HepG2 (cell line): ENCODE measurements at regions not wholly inside any gene's neighbourhood (a gene's known extent, or its start where the extent isn't known, plus 50 kb on each side); places are given as distances from the start of the nearest gene placed in this dataset.
A peak's percentile ranks its signal among the peaks of the same experiment; 100 is the strongest.

ENCODE experiments used
- ATAC-seq: fragments of 200-7000 bp; cut with Tn5 transposase; 3 replicates; pipeline ENCODE4 v1.9.1; 2020; ENCODE audit warnings: mild to moderate bottlenecking, moderate library complexity
- BruUV-seq: library from RNA; stranded (reverse); fragments of 400-500 nt; replicated peaks from 2 replicates; lab custom pipeline; 2021; lab: Mats Ljungman, UMichigan
- CTCF ChIA-PET: fragments of 300-600 bp; formaldehyde crosslinking; extraction: SDS; loops from one replicate; lab custom pipeline; 2021; ENCODE audit warnings: low total read pairs, inconsistent platforms, low intra/inter-chr PET ratio; lab: Yijun Ruan, JAX
- POLR2A ChIA-PET: fragments of 350-600 bp; sonication (Branson Sonifier 250); formaldehyde crosslinking; loops from one replicate; lab custom pipeline; 2020; ENCODE audit warnings: antibody characterized with exemption, inconsistent platforms; lab: Yijun Ruan, JAX
- DNase-seq: peaks from one replicate; pipeline ENCODE4 v3.0.0-alpha.2; 2015; ENCODE audit warnings: low spot score
- FAIRE-seq: peaks from 3 replicates; lab custom pipeline; 2011; peaks lifted over from hg19 to GRCh38; lab: Jason Lieb, UNC
- H2AFZ ChIP-seq: one replicate; pipeline ENCODE4 v1.6.1; 2011; ENCODE audit warnings: low read length, inconsistent platforms
- H3K27ac ChIP-seq: fragments of 300-600 bp; 3 replicates; pipeline ENCODE4 v1.8.0; 2011; ENCODE audit warnings: mixed run types, mild to moderate bottlenecking, mixed read lengths, low read length, inconsistent platforms; ENCODE audit not compliant: insufficient read depth; ENCODE audit errors: extremely low read length
- H3K27me3 ChIP-seq, 2 experiments: fragments of 200-600 bp in 1 of 2; 2 replicates in 1 of 2; 3 replicates in 1 of 2; pipeline versions ENCODE4 v1.6.0 to v1.8.0; 2011; ENCODE audit warnings: low read length in 2 of 2, mild to moderate bottlenecking in 2 of 2, moderate library complexity in 2 of 2, inconsistent platforms in 1 of 2; ENCODE audit not compliant: insufficient read depth in 2 of 2, control insufficient read depth in 1 of 2
- H3K36me3 ChIP-seq, 2 experiments: fragments of 200-600 bp in 1 of 2; replicated peaks in 1 of 2; 2 replicates in 1 of 2; 3 replicates in 1 of 2; pipeline versions ENCODE4 v1.5.1 to v1.8.0; 2011; ENCODE audit warnings: low read length in 2 of 2, inconsistent platforms in 1 of 2; ENCODE audit not compliant: insufficient read depth in 2 of 2, control insufficient read depth in 1 of 2
- H3K4me1 ChIP-seq: 2 replicates; pipeline ENCODE4 v1.5.1; 2012; ENCODE audit warnings: low read length, inconsistent platforms; ENCODE audit not compliant: insufficient read depth
- H3K4me2 ChIP-seq: 2 replicates; pipeline ENCODE4 v1.6.0; 2011; ENCODE audit warnings: low read depth, low read length, inconsistent platforms
- H3K4me3 ChIP-seq, 3 experiments: fragments of 200-600 bp in 1 of 3; sonication (generic), shearing (Covaris generic) in 1 of 3; replicated peaks in 1 of 3; 2 replicates each; pipeline ENCODE4 v1.5.1; 2011 to 2016; ENCODE audit warnings: low read length in 3 of 3, inconsistent platforms in 2 of 3, low read depth in 2 of 3, mild to moderate bottlenecking in 2 of 3, control low read depth in 1 of 3, mixed read lengths in 1 of 3; ENCODE audit not compliant: insufficient read depth in 1 of 3
- H3K79me2 ChIP-seq: one replicate; pipeline ENCODE4 v1.6.1; 2011; ENCODE audit warnings: low read length, inconsistent platforms; ENCODE audit not compliant: insufficient read depth
- H3K9ac ChIP-seq: 2 replicates; pipeline ENCODE4 v1.6.0; 2011; ENCODE audit warnings: mild to moderate bottlenecking, low read depth, low read length, inconsistent platforms; ENCODE audit not compliant: insufficient read depth
- H3K9me3 ChIP-seq: 2 replicates; pipeline ENCODE4 v1.5.1; 2012; ENCODE audit warnings: mild to moderate bottlenecking, low read length
- H4K20me1 ChIP-seq: 2 replicates; pipeline ENCODE4 v1.6.0; 2011; ENCODE audit warnings: inconsistent platforms, mild to moderate bottlenecking, low read length, moderate library complexity; ENCODE audit not compliant: insufficient read depth
- KDM2A ChIP-seq: sonication (generic); formaldehyde crosslinking; IDR thresholded peaks from 2 replicates; pipeline ENCODE4 v1.4.0; 2020; ENCODE audit warnings: low read depth, missing genetic modification reagents, borderline replicate concordance
- MIER3 ChIP-seq: IDR thresholded peaks from 2 replicates; pipeline ENCODE4 v1.6.1; 2016; ENCODE audit warnings: missing compliant biosample characterization, borderline replicate concordance
- MYC ChIP-seq: sonication (generic); formaldehyde crosslinking; IDR thresholded peaks from 2 replicates; pipeline ENCODE4 v1.9.0; 2021; ENCODE audit warnings: missing genetic modification reagents, borderline replicate concordance
- RAD21 ChIP-seq: fragments of 450-650 bp; formaldehyde crosslinking; IDR thresholded peaks from 2 replicates; pipeline ENCODE4 v1.5.0; 2020; ENCODE audit warnings: mild to moderate bottlenecking
- REL ChIP-seq: sonication (generic); formaldehyde crosslinking; conservative IDR thresholded peaks from 2 replicates; pipeline ENCODE4 v1.8.0; 2022; ENCODE audit warnings: mild to moderate bottlenecking, missing genetic modification reagents, moderate library complexity
- RXRB ChIP-seq: IDR thresholded peaks from 2 replicates; pipeline ENCODE4 v1.6.1; 2016; ENCODE audit warnings: borderline replicate concordance, missing genetic modification reagents, missing compliant biosample characterization
- SMC3 ChIP-seq: IDR thresholded peaks from 2 replicates; pipeline ENCODE4 v1.6.1; 2011; ENCODE audit warnings: low read length, improper control_type of control experiment
- SOX6 ChIP-seq, 2 experiments: fragments of 450-650 bp in 1 of 2; sonication (generic) in 1 of 2; formaldehyde crosslinking in 1 of 2; IDR thresholded peaks; 2 replicates each; pipeline versions ENCODE4 v1.4.0 to v1.6.1; 2017 to 2020; ENCODE audit warnings: antibody characterized with exemption in 1 of 2, mild to moderate bottlenecking in 1 of 2, missing genetic modification reagents in 1 of 2
- SRF ChIP-seq: IDR thresholded peaks from 2 replicates; pipeline ENCODE4 v1.6.1; 2011; ENCODE audit warnings: mild to moderate bottlenecking, low read depth, low read length, moderate library complexity
- STAG1 ChIP-seq: sonication (generic); formaldehyde crosslinking; IDR thresholded peaks from 2 replicates; pipeline ENCODE4 v1.4.0; 2020; ENCODE audit warnings: missing genetic modification reagents
- ZNF224 ChIP-seq: sonication (generic); formaldehyde crosslinking; IDR thresholded peaks from 2 replicates; pipeline ENCODE4 v1.5.0; 2020; ENCODE audit warnings: mild to moderate bottlenecking, missing genetic modification reagents
- ZNF558 ChIP-seq: sonication (generic); formaldehyde crosslinking; IDR thresholded peaks from 2 replicates; pipeline ENCODE4 v1.9.0; 2022; ENCODE audit warnings: mild to moderate bottlenecking, missing genetic modification reagents, borderline replicate concordance
- ZNF891 ChIP-seq: sonication (generic); formaldehyde crosslinking; IDR thresholded peaks from 2 replicates; pipeline ENCODE4 v1.5.0; 2020; ENCODE audit warnings: mild to moderate bottlenecking, missing genetic modification reagents
- WGBS: methylation state at CpG from one replicate; pipeline ENCODE4 v1.1.6; 2017; ENCODE audit warnings: low lambda C conversion rate; 5-methylcytosine and 5-hydroxymethylcytosine counted together
- in situ Hi-C: cut with HindIII; loops from 2 replicates; pipeline ENCODE4 v1.10.0; 2017; ENCODE audit warnings: low pct_unique_long_range_greater_than_20kb; ENCODE audit not compliant: extremely low pct_ligation_motif_present
- intact Hi-C: fragments of 100-400 bp; cut with micrococcal nuclease; formaldehyde crosslinking; loops from one replicate; pipeline ENCODE4 v1.10.0; 2022; ENCODE audit not compliant: unreplicated experiment
- TF ChIP-seq, protein P1 (sequence below), 2 experiments: sonication (generic) in 1 of 2; formaldehyde crosslinking in 1 of 2; IDR thresholded peaks; 2 replicates each; pipeline versions ENCODE4 v1.4.0 to v1.6.1; 2018 to 2020; ENCODE audit warnings: missing genetic modification reagents in 2 of 2, borderline replicate concordance in 1 of 2, low read depth in 1 of 2, mild to moderate bottlenecking in 1 of 2, missing biosample characterization in 1 of 2
- TF ChIP-seq, protein P2 (sequence below): sonication (generic); formaldehyde crosslinking; IDR thresholded peaks from 2 replicates; pipeline ENCODE4 v1.5.1; 2020; ENCODE audit warnings: mild to moderate bottlenecking, missing genetic modification reagents, moderate library complexity
- TF ChIP-seq, protein P3 (sequence below): sonication (generic); formaldehyde crosslinking; IDR thresholded peaks from 2 replicates; pipeline ENCODE4 v1.8.0; 2022; ENCODE audit warnings: low read depth, missing genetic modification reagents

DNA sequence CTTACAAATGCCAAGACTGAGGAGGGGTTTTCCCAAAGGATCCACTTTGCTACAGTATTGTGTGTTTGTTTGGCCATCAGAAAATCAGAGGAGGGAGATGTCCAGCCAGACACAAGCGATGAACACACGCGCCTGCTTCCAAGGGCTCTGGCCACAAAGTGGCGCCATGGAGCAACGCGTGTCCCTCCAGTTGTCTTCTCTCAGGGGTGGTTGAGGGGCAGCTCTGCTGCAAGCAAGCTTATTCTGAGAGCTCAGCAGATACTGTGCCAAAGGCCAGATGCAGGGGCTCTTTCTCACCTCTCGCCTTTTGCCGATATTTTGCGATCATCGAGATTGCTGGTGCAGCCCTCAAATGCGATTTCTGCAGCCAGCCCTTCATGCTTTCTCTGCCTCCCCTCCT is 88.9 kb upstream of the OSBPL11 start:
- in situ Hi-C loops (no loop called here), intact Hi-C loops (loop anchor here (1.0 kb wide), 1 partner anchor 58 kb away; no protein-coding TSS in a partner anchor)
- 80% methylated on average over 5 of the region's 11 CpGs for WGBS
- H3K9ac ChIP-seq: no peak overlapping the region
- peaks cover 6% of the 10 kb centered on the region; the same call in 1 of the 2 replicates for H3K4me1 ChIP-seq
- FAIRE-seq (peak; percentile 87), DNase-seq (peak; percentile 48), ATAC-seq (peak; percentile 90)
- no peak overlapping the region for H3K27ac ChIP-seq
- H3K4me3 ChIP-seq: no peak overlapping the region
- no peaks in the 10 kb centered on the region for H3K9me3 ChIP-seq
- no peaks in the 10 kb centered on the region for H3K36me3 ChIP-seq
- H2AFZ ChIP-seq: no peak overlapping the region
- BruUV-seq: no TSS peak
- no peaks in the 10 kb centered on the region for H3K27me3 ChIP-seq
- H4K20me1 ChIP-seq: no peaks in the 10 kb centered on the region
- ChIA-PET POLR2A (interaction anchor here (1.2 to 1.4 kb wide), 2 partner anchors 11 to 58 kb away, joined by 4 to 9 read pairs; no protein-coding TSS in a partner anchor), CTCF (interaction anchor here (2.5 kb wide), 1 partner anchor 59 kb away, joined by 14 read pairs; no protein-coding TSS in a partner anchor)
- no peaks in the 10 kb centered on the region for H3K79me2 ChIP-seq
- no peak overlapping the region for H3K4me2 ChIP-seq
- TF ChIP-seq, protein P1, sequence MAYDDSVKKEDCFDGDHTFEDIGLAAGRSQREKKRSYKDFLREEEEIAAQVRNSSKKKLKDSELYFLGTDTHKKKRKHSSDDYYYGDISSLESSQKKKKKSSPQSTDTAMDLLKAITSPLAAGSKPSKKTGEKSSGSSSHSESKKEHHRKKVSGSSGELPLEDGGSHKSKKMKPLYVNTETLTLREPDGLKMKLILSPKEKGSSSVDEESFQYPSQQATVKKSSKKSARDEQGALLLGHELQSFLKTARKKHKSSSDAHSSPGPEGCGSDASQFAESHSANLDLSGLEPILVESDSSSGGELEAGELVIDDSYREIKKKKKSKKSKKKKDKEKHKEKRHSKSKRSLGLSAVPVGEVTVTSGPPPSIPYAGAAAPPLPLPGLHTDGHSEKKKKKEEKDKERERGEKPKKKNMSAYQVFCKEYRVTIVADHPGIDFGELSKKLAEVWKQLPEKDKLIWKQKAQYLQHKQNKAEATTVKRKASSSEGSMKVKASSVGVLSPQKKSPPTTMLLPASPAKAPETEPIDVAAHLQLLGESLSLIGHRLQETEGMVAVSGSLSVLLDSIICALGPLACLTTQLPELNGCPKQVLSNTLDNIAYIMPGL (CRISPR knock-in tag; IDR thresholded peaks at IDR 0.05; ENCODE audit: borderline replicate concordance in 1 of 2, low read depth in 1 of 2): 0 out of 4 replicates have a peak, but pooled peaks of 1 of the 2 experiments have one; percentile 50
- TF ChIP-seq ZNF224 (CRISPR knock-in tag) (no peak), MIER3 (CRISPR knock-in tag) (peak; percentile 48; the same call in 1 of the 2 replicates), SMC3 (peak; percentile 86), KDM2A (CRISPR knock-in tag) (peak; percentile 52; the same call in 1 of the 2 replicates), SOX6 (IDR thresholded peaks at IDR 0.05) (no peak), SOX6 (CRISPR knock-in tag; IDR thresholded peaks at IDR 0.05) (peak; percentile 15; the same call in 1 of the 2 replicates), RAD21 (CRISPR knock-in tag) (peak; percentile 69), RXRB (CRISPR knock-in tag) (peak; percentile 14; the same call in 1 of the 2 replicates), SRF (no peak), REL (CRISPR knock-in tag) (no peak), STAG1 (CRISPR knock-in tag) (peak; percentile 83), MYC (0 out of 2 replicates have a peak, but pooled peaks have one; percentile 15), ZNF558 (CRISPR knock-in tag) (no peak), ZNF891 (CRISPR knock-in tag) (no peak)
- TF ChIP-seq, protein P2, sequence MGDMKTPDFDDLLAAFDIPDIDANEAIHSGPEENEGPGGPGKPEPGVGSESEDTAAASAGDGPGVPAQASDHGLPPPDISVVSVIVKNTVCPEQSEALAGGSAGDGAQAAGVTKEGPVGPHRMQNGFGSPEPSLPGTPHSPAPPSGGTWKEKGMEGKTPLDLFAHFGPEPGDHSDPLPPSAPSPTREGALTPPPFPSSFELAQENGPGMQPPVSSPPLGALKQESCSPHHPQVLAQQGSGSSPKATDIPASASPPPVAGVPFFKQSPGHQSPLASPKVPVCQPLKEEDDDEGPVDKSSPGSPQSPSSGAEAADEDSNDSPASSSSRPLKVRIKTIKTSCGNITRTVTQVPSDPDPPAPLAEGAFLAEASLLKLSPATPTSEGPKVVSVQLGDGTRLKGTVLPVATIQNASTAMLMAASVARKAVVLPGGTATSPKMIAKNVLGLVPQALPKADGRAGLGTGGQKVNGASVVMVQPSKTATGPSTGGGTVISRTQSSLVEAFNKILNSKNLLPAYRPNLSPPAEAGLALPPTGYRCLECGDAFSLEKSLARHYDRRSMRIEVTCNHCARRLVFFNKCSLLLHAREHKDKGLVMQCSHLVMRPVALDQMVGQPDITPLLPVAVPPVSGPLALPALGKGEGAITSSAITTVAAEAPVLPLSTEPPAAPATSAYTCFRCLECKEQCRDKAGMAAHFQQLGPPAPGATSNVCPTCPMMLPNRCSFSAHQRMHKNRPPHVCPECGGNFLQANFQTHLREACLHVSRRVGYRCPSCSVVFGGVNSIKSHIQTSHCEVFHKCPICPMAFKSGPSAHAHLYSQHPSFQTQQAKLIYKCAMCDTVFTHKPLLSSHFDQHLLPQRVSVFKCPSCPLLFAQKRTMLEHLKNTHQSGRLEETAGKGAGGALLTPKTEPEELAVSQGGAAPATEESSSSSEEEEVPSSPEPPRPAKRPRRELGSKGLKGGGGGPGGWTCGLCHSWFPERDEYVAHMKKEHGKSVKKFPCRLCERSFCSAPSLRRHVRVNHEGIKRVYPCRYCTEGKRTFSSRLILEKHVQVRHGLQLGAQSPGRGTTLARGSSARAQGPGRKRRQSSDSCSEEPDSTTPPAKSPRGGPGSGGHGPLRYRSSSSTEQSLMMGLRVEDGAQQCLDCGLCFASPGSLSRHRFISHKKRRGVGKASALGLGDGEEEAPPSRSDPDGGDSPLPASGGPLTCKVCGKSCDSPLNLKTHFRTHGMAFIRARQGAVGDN (CRISPR knock-in tag): peak; percentile 25; the same call in 1 of the 2 replicates
- TF ChIP-seq, protein P3, sequence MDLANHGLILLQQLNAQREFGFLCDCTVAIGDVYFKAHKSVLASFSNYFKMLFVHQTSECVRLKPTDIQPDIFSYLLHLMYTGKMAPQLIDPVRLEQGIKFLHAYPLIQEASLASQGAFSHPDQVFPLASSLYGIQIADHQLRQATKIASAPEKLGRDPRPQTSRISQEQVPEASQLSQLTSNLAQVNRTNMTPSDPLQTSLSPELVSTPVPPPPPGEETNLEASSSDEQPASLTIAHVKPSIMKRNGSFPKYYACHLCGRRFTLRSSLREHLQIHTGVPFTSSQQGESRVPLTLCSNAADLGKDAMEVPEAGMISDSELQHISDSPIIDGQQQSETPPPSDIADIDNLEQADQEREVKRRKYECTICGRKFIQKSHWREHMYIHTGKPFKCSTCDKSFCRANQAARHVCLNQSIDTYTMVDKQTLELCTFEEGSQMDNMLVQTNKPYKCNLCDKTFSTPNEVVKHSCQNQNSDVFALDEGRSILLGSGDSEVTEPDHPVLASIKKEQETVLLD (CRISPR knock-in tag): no peak
